ENCODE measurements at regions not wholly inside any gene's neighbourhood (a gene's known extent, or its start where the extent isn't known, plus 50 kb on each side); places are given as distances from the start of the nearest gene placed in this dataset.

DNA sequence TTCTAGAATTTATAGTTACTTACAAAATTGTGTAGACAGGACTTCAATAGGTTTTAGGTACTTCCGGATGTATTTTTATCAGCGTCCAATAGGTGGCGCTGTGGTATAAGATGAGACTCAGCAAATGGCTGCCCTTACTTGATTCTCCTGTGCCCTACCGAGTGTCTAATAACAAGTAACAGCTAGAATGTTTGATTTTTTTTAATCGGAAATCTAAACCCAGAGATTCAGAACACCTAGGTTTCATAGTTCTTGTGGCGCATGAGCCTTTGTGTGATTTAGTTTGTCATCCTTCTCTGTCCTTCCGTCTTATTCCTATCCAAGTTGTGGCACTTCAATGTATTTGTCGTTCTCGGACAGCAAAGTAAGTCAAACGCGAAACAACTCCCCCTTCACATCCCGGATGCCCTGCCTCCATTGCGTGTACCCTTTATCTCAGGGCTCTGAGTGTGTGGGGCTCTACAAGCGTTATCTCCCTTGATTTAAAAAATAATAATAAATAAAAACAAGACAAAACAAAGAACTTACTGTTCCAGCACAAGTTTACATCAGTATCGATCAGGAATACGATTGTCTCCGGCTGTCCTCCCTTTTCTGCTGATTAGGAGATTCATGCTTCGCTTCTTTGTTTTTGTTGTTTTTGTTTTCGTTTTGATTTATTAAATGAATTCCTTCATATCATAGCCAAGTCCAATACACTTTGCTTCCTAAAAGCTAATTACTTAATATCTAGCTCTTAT is 50.7 kb upstream of the SLC30A5 start:
- no peak for TF ChIP-seq ISL1 (CRISPR knock-in tag; IDR thresholded peaks at IDR 0.05)
- no peak for TF ChIP-seq TOX (CRISPR knock-in tag; IDR thresholded peaks at IDR 0.05; ENCODE audit: borderline replicate concordance)
- no peak for TF ChIP-seq ZFP30 (CRISPR knock-in tag; IDR thresholded peaks at IDR 0.05)
- TF ChIP-seq TSHZ2 (CRISPR knock-in tag; IDR thresholded peaks at IDR 0.05) = no peak
- TF ChIP-seq RARB (CRISPR knock-in tag; IDR thresholded peaks at IDR 0.05) = no peak
- TF ChIP-seq GLIS3 (CRISPR knock-in tag; IDR thresholded peaks at IDR 0.05) = no peak
- TF ChIP-seq ESRRG (CRISPR knock-in tag; IDR thresholded peaks at IDR 0.05) = no peak

Measured in SK-N-SH treated with all-trans-retinoic acid at 6 μM for 48 hours (cell line).